ENCODE measurements at regions not wholly inside any gene's neighbourhood (a gene's known extent, or its start where the extent isn't known, plus 50 kb on each side); places are given as distances from the start of the nearest gene placed in this dataset.

- peak in 1 of 10 donors; percentile 69 for DNase-seq
- intact Hi-C loops (cut with DNase I) = no loop called here
Measured at GRCh38 chr10:4512671-4513240, 313.3 kb upstream of the AKR1E2 start.

- intact Hi-C loops (cut with DNase I) = no loop called here
- no peak for DNase-seq
Measured at GRCh38 chr10:4512196-4512595, 313.8 kb upstream of the AKR1E2 start.

GRCh38 chr10:4511509-4511908 lies 314.5 kb upstream of the AKR1E2 start:
- no peak for DNase-seq
- intact Hi-C loops (cut with DNase I) = no loop called here

GRCh38 chr10:4509405-4509804 lies 316.6 kb upstream of the AKR1E2 start:
- no peak for DNase-seq

GRCh38 chr10:4506095-4506494 lies 319.9 kb upstream of the AKR1E2 start:
- intact Hi-C loops (cut with DNase I) = no loop called here
- no peak for DNase-seq

More at GRCh38 chr10:4509405-4509804, 316.6 kb upstream of the AKR1E2 start:
- intact Hi-C loops (cut with DNase I) = no loop called here

GRCh38 chr10:4504550-4504949 lies 321.5 kb upstream of the AKR1E2 start:
- no peak for DNase-seq

GRCh38 chr10:4503076-4503475 lies 322.9 kb upstream of the AKR1E2 start:
- DNase-seq = no peak
- intact Hi-C loops (cut with DNase I) = no loop called here

More at GRCh38 chr10:4504550-4504949, 321.5 kb upstream of the AKR1E2 start:
- intact Hi-C loops (cut with DNase I) = no loop called here

- intact Hi-C loops (cut with DNase I) = no loop called here
- no peak for DNase-seq
Measured at GRCh38 chr10:4501306-4501705, 324.7 kb upstream of the AKR1E2 start.

- DNase-seq = no peak
- intact Hi-C loops (cut with DNase I) = no loop called here
Measured at GRCh38 chr10:4498711-4499251, 327.2 kb upstream of the AKR1E2 start.

- no peak for DNase-seq
- intact Hi-C loops (cut with DNase I) = no loop called here
Measured at GRCh38 chr10:4494551-4494950, 331.5 kb upstream of the AKR1E2 start.

GRCh38 chr10:4492202-4492601 lies 333.8 kb upstream of the AKR1E2 start:
- intact Hi-C loops (cut with DNase I) = no loop called here
- DNase-seq = no peak

GRCh38 chr10:4488904-4489303 lies 337.1 kb upstream of the AKR1E2 start:
- intact Hi-C loops (cut with DNase I) = no loop called here
- no peak for DNase-seq

GRCh38 chr10:4485636-4486035 lies 340.4 kb upstream of the AKR1E2 start:
- DNase-seq = no peak
- intact Hi-C loops (cut with DNase I) = no loop called here

- intact Hi-C loops (cut with DNase I) = no loop called here
- no peak for DNase-seq
Measured at GRCh38 chr10:4483811-4484210, 342.2 kb upstream of the AKR1E2 start.

- DNase-seq = no peak
- intact Hi-C loops (cut with DNase I) = no loop called here
Measured at GRCh38 chr10:4482659-4483058, 343.3 kb upstream of the AKR1E2 start.

- intact Hi-C loops (cut with DNase I) = no loop called here
- no peak for DNase-seq
Measured at GRCh38 chr10:4481192-4481591, 344.8 kb upstream of the AKR1E2 start.

- intact Hi-C loops (cut with DNase I) = no loop called here
- no peak for DNase-seq
Measured at GRCh38 chr10:4479342-4479741, 346.7 kb upstream of the AKR1E2 start.

GRCh38 chr10:4477664-4478063 lies 348.3 kb upstream of the AKR1E2 start:
- intact Hi-C loops (cut with DNase I) = no loop called here
- no peak for DNase-seq

GRCh38 chr10:4475827-4476490 lies 350.0 kb upstream of the AKR1E2 start:
- DNase-seq = no peak
- intact Hi-C loops (cut with DNase I) = no loop called here

- no peak for DNase-seq
- intact Hi-C loops (cut with DNase I) = no loop called here
Measured at GRCh38 chr10:4474829-4475228, 351.2 kb upstream of the AKR1E2 start.

- intact Hi-C loops (cut with DNase I) = no loop called here
Measured at GRCh38 chr10:4473977-4474376, 352.0 kb upstream of the AKR1E2 start.

GRCh38 chr10:4472190-4472904 lies 353.7 kb upstream of the AKR1E2 start:
- DNase-seq = no peak
- intact Hi-C loops (cut with DNase I) = no loop called here

More at GRCh38 chr10:4473977-4474376, 352.0 kb upstream of the AKR1E2 start:
- no peak for DNase-seq
